ENCODE measurements at regions not wholly inside any gene's neighbourhood (a gene's known extent, or its start where the extent isn't known, plus 50 kb on each side); places are given as distances from the start of the nearest gene placed in this dataset.

GRCh38 chr2:81901017-81901416 is 1596.5 kb upstream of the LRRTM1 start:
- no peak overlapping the region for H3K27ac ChIP-seq
- no peak for TF ChIP-seq Cebpa-rat (IDR thresholded peaks at IDR 0.05)
- H3K36me3 ChIP-seq: no peaks in the 10 kb centered on the region
- H3K27me3 ChIP-seq: no peaks in the 10 kb centered on the region
- H3K4me1 ChIP-seq: no peaks in the 10 kb centered on the region
- no peaks in the 10 kb centered on the region for H3K9me3 ChIP-seq
- H4K20me1 ChIP-seq: no peaks in the 10 kb centered on the region
- H3K9ac ChIP-seq: no peak overlapping the region
- H3K4me2 ChIP-seq: no peak overlapping the region
- no peak overlapping the region for H3K4me3 ChIP-seq

- no peak for TF ChIP-seq Cebpa-rat (IDR thresholded peaks at IDR 0.05)
- no peak overlapping the region for H3K4me2 ChIP-seq
- H4K20me1 ChIP-seq: no peaks in the 10 kb centered on the region
- no peak overlapping the region for H3K9ac ChIP-seq
- no peak overlapping the region for H3K27ac ChIP-seq
- no peak overlapping the region for H3K4me3 ChIP-seq
- H3K36me3 ChIP-seq: no peaks in the 10 kb centered on the region
- H3K9me3 ChIP-seq: no peaks in the 10 kb centered on the region
- no peaks in the 10 kb centered on the region for H3K27me3 ChIP-seq
- H3K4me1 ChIP-seq: no peaks in the 10 kb centered on the region
Measured at GRCh38 chr2:81895620-81896250, 1591.2 kb upstream of the LRRTM1 start.

DNA sequence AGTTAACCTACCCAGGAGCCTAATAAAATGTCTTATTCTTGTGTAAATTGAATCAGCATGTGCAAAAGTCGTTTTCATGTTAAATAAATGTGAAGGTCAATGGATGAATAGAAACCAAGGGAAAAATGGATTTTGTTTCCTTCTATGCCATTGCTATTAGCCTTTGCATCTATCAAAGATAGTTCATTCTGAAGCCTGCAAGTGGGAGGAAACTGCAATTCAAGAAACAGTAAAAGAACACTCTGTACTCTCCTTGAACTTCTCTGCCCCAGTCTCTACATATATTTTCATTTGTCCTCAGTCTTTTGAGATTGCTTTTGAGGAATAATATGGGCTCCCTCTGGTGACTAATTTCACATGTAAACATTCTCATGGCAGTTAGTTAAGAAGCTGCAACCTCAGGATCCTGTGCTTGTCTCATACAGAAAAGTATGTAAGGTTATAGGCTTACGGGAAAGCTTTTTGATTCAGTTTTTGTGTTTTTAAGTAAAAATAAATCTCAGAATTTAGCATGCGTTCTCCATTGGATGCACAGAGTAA is 1590.0 kb upstream of the LRRTM1 start:
- no peaks in the 10 kb centered on the region for H4K20me1 ChIP-seq
- no peak for TF ChIP-seq Cebpa-rat (IDR thresholded peaks at IDR 0.05)
- no peak overlapping the region for H3K4me2 ChIP-seq
- no peak overlapping the region for H3K4me3 ChIP-seq
- no peaks in the 10 kb centered on the region for H3K9me3 ChIP-seq
- no peak overlapping the region for H3K9ac ChIP-seq
- no peak overlapping the region for H3K27ac ChIP-seq
- no peaks in the 10 kb centered on the region for H3K4me1 ChIP-seq
- H3K36me3 ChIP-seq: no peaks in the 10 kb centered on the region
- no peaks in the 10 kb centered on the region for H3K27me3 ChIP-seq

GRCh38 chr2:81876624-81877023 is 1572.1 kb upstream of the LRRTM1 start:
- H3K27me3 ChIP-seq: no peaks in the 10 kb centered on the region
- no peaks in the 10 kb centered on the region for H4K20me1 ChIP-seq
- H3K36me3 ChIP-seq: no peaks in the 10 kb centered on the region
- no peak overlapping the region for H3K27ac ChIP-seq
- H3K4me3 ChIP-seq: no peak overlapping the region
- H3K4me2 ChIP-seq: no peak overlapping the region
- H3K9ac ChIP-seq: no peak overlapping the region
- no peak for TF ChIP-seq Cebpa-rat (IDR thresholded peaks at IDR 0.05)
- H3K9me3 ChIP-seq: no peaks in the 10 kb centered on the region
- no peaks in the 10 kb centered on the region for H3K4me1 ChIP-seq

- no peak for TF ChIP-seq Cebpa-rat (IDR thresholded peaks at IDR 0.05)
- Histone ChIP-seq H3K4me1 (no peaks in the 10 kb centered on the region), H3K9ac (no peak overlapping the region), H3K36me3 (no peaks in the 10 kb centered on the region), H3K27ac (no peak overlapping the region), H3K4me3 (no peak overlapping the region), H3K27me3 (no peaks in the 10 kb centered on the region), H4K20me1 (no peaks in the 10 kb centered on the region), H3K9me3 (no peaks in the 10 kb centered on the region), H3K4me2 (no peak overlapping the region)
Measured at GRCh38 chr2:81872006-81872405, 1567.5 kb upstream of the LRRTM1 start.

GRCh38 chr2:81870119-81870518 is 1565.6 kb upstream of the LRRTM1 start:
- Histone ChIP-seq H3K36me3 (no peaks in the 10 kb centered on the region), H3K27me3 (no peaks in the 10 kb centered on the region), H3K4me1 (no peaks in the 10 kb centered on the region), H3K4me2 (no peak overlapping the region), H3K4me3 (no peak overlapping the region), H3K27ac (no peak overlapping the region), H4K20me1 (no peaks in the 10 kb centered on the region), H3K9me3 (no peaks in the 10 kb centered on the region), H3K9ac (no peak overlapping the region)
- TF ChIP-seq Cebpa-rat (IDR thresholded peaks at IDR 0.05): no peak

DNA sequence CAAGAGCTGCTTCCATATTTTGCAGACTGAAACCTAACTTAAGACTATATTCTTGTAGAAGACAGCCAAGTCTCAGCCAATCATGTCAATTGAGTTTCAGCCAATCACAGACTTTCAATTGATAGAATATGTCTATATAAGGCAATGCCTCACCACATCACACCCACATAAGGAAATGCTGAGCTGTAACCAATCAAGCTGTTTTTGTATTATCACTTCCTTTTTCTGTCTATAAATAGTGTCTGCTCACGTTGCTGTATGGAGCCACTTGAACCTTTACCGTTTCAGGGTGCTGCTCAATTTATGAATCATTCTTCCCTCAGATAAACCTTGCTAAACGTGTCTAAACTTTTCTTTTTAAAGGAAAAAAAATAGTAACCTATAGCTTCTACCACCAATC is 1554.4 kb upstream of the LRRTM1 start:
- Histone ChIP-seq H3K4me2 (no peak overlapping the region), H4K20me1 (no peaks in the 10 kb centered on the region), H3K27ac (no peak overlapping the region), H3K9me3 (no peaks in the 10 kb centered on the region), H3K27me3 (no peaks in the 10 kb centered on the region), H3K4me1 (no peaks in the 10 kb centered on the region), H3K36me3 (no peaks in the 10 kb centered on the region), H3K9ac (no peak overlapping the region), H3K4me3 (no peak overlapping the region)
- no peak for TF ChIP-seq Cebpa-rat (IDR thresholded peaks at IDR 0.05)

DNA sequence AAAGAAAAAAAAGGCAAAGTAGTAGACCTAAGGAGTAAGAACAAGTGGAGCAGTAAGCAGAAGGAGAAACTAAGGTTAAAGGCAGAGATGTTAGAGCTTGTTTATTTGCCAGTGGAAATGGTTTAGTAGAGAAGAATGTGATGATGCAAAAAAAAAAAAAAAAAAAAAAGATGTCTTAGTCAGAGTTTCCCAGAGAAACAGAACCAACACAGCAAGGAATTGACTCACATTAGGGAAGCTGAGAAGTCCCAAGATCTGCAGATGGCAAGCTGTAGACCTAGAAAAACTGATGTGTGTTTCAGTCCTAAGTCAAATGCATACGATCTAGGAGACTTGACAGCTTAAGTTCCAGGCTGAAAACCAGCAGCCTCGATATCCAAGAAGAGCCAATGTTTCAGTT is 1548.8 kb upstream of the LRRTM1 start:
- Histone ChIP-seq H3K4me3 (no peak overlapping the region), H4K20me1 (no peaks in the 10 kb centered on the region), H3K27me3 (no peaks in the 10 kb centered on the region), H3K27ac (no peak overlapping the region), H3K4me1 (no peaks in the 10 kb centered on the region), H3K9me3 (no peaks in the 10 kb centered on the region), H3K4me2 (no peak overlapping the region), H3K36me3 (no peaks in the 10 kb centered on the region), H3K9ac (no peak overlapping the region)
- TF ChIP-seq Cebpa-rat (IDR thresholded peaks at IDR 0.05): no peak

DNA sequence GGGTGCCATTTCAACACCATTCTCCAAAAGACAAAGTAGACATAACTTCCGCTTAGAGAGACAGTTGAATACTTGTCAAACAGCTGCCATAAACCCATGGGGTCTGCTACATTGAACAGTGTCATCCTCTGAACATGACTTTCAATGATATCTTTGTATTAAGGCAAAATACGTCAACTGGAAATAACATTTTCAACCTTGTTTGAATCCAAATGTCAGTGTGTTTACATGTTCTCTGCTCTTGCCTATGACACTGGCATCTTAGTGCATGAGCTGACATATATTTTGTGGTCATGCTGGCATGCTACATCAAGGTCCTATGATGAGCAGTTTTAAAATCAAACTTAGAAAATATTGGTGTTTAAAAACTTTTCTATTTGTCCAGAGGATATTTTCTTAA is 1548.1 kb upstream of the LRRTM1 start:
- no peak overlapping the region for H3K27ac ChIP-seq
- no peak overlapping the region for H3K4me3 ChIP-seq
- no peaks in the 10 kb centered on the region for H3K27me3 ChIP-seq
- TF ChIP-seq Cebpa-rat (IDR thresholded peaks at IDR 0.05): no peak
- H3K4me2 ChIP-seq: no peak overlapping the region
- no peaks in the 10 kb centered on the region for H4K20me1 ChIP-seq
- H3K36me3 ChIP-seq: no peaks in the 10 kb centered on the region
- no peaks in the 10 kb centered on the region for H3K4me1 ChIP-seq
- no peak overlapping the region for H3K9ac ChIP-seq
- no peaks in the 10 kb centered on the region for H3K9me3 ChIP-seq

GRCh38 chr2:81839780-81840179 is 1535.2 kb upstream of the LRRTM1 start:
- H3K9me3 ChIP-seq: no peaks in the 10 kb centered on the region
- H3K4me1 ChIP-seq: no peaks in the 10 kb centered on the region
- H3K9ac ChIP-seq: no peak overlapping the region
- H3K4me3 ChIP-seq: no peak overlapping the region
- H3K4me2 ChIP-seq: no peak overlapping the region
- H3K27ac ChIP-seq: no peak overlapping the region
- no peaks in the 10 kb centered on the region for H3K27me3 ChIP-seq
- no peaks in the 10 kb centered on the region for H3K36me3 ChIP-seq
- no peaks in the 10 kb centered on the region for H4K20me1 ChIP-seq
- no peak for TF ChIP-seq Cebpa-rat (IDR thresholded peaks at IDR 0.05)
